GM12878 (cell line): ENCODE measurements at regions not wholly inside any gene's neighbourhood (a gene's known extent, or its start where the extent isn't known, plus 50 kb on each side); places are given as distances from the start of the nearest gene placed in this dataset.

Experiments used
- ATAC-seq: fragments of 200-7000 bp; cut with Tn5 transposase; 3 replicates; pipeline ENCODE4 v1.9.1; 2020; ENCODE audit warnings: mild to moderate bottlenecking, moderate library complexity
- BruUV-seq: library from RNA; stranded (reverse); fragments of 400-500 nt; replicated peaks from 2 replicates; lab custom pipeline; 2021; lab: Mats Ljungman, UMichigan
- CTCF ChIA-PET: fragments of 300-600 bp; sonication (Branson Sonifier 250); formaldehyde crosslinking; extraction: SDS; loops from one replicate; lab custom pipeline; 2021; ENCODE audit warnings: inconsistent platforms; lab: Yijun Ruan, JAX
- POLR2A ChIA-PET: fragments of 350-600 bp; formaldehyde crosslinking; extraction: SDS; loops from one replicate; lab custom pipeline; 2021; ENCODE audit warnings: inconsistent platforms; lab: Charles Lee
- RAD21 ChIA-PET: fragments of 300-600 bp; sonication (Branson Sonifier 250); formaldehyde crosslinking; loops from one replicate; lab custom pipeline; 2023; ENCODE audit warnings: antibody characterized with exemption; ENCODE audit not compliant: unreplicated experiment; lab: Charles Lee
- SMC1A ChIA-PET: fragments of 300-600 bp; sonication (Branson Sonifier 250); formaldehyde crosslinking; loops from one replicate; lab custom pipeline; 2023; ENCODE audit not compliant: unreplicated experiment, uncharacterized antibody; lab: Charles Lee
- DNase-seq: peaks from one replicate; pipeline ENCODE4 v3.0.0-alpha.2; 2011; ENCODE audit warnings: low read depth, low spot score
- FAIRE-seq: peaks from 3 replicates; lab custom pipeline; 2011; peaks lifted over from hg19 to GRCh38; lab: Jason Lieb, UNC
- H2AFZ ChIP-seq: 2 replicates; pipeline ENCODE4 v1.6.0; 2011; ENCODE audit warnings: low read depth, low read length, control low read depth; ENCODE audit not compliant: control insufficient read depth
- H3K27ac ChIP-seq: 2 replicates; pipeline ENCODE4 v1.5.1; 2011; ENCODE audit warnings: control low read depth; ENCODE audit not compliant: control insufficient read depth, insufficient read depth
- H3K27me3 ChIP-seq, 2 experiments: replicated peaks in 1 of 2; 2 replicates each; pipeline versions ENCODE4 v1.6.0 to v1.6.1; 2011; ENCODE audit warnings: low read length in 1 of 2; ENCODE audit not compliant: control insufficient read depth in 2 of 2, insufficient read depth in 2 of 2
- H3K36me3 ChIP-seq, 2 experiments: 2 replicates each; pipeline ENCODE4 v1.5.1; 2011; ENCODE audit warnings: low read length in 1 of 2; ENCODE audit not compliant: control insufficient read depth in 2 of 2, insufficient read depth in 2 of 2
- H3K4me1 ChIP-seq: 2 replicates; pipeline ENCODE4 v1.6.1; 2011; ENCODE audit warnings: mild to moderate bottlenecking, low read length, moderate library complexity, mixed read lengths; ENCODE audit not compliant: control insufficient read depth, insufficient read depth
- H3K4me2 ChIP-seq: 2 replicates; pipeline ENCODE4 v1.6.0; 2011; ENCODE audit warnings: control low read depth; ENCODE audit not compliant: control insufficient read depth, insufficient read depth
- H3K4me3 ChIP-seq: fragments of 200-600 bp; sonication (generic); 2 replicates; pipeline ENCODE4 v1.5.1; 2016
- H3K79me2 ChIP-seq: 2 replicates; pipeline ENCODE4 v1.6.0; 2011; ENCODE audit warnings: low read length; ENCODE audit not compliant: control insufficient read depth, insufficient read depth
- H3K9ac ChIP-seq: 2 replicates; pipeline ENCODE4 v1.8.0; 2011; ENCODE audit warnings: low read length, control low read depth, mixed read lengths; ENCODE audit not compliant: control insufficient read depth, insufficient read depth
- H3K9me3 ChIP-seq: replicated peaks from 3 replicates; pipeline ENCODE4 v1.5.1; 2011; ENCODE audit warnings: mild to moderate bottlenecking, low read length; ENCODE audit not compliant: control insufficient read depth, insufficient read depth
- H4K20me1 ChIP-seq: 2 replicates; pipeline ENCODE4 v1.6.0; 2011; ENCODE audit not compliant: control insufficient read depth, insufficient read depth
- BRCA1 ChIP-seq: IDR thresholded peaks from 2 replicates; pipeline ENCODE4 v1.6.1; 2011; ENCODE audit warnings: low read depth, low read length, improper control_type of control experiment
- CBFB ChIP-seq: IDR thresholded peaks from 2 replicates; pipeline ENCODE4 v1.6.1; 2016; ENCODE audit warnings: antibody characterized with exemption, low read depth
- CHD4 ChIP-seq: fragments of 200-600 bp; sonication (generic); IDR thresholded peaks from 2 replicates; pipeline ENCODE4 v1.6.1; 2016; ENCODE audit warnings: mild to moderate bottlenecking
- ETV6 ChIP-seq, 2 experiments: fragments of 450-650 bp in 1 of 2; IDR thresholded peaks in 1 of 2; conservative IDR thresholded peaks in 1 of 2; 2 replicates each; pipeline ENCODE4 v1.6.1; 2014; ENCODE audit warnings: antibody characterized with exemption in 1 of 2, borderline replicate concordance in 1 of 2, low read depth in 1 of 2, mild to moderate bottlenecking in 1 of 2, moderate library complexity in 1 of 2
- IKZF1 ChIP-seq: fragments of 450-650 bp; conservative IDR thresholded peaks from 2 replicates; pipeline ENCODE4 v1.6.1; 2017; ENCODE audit warnings: antibody characterized with exemption, mild to moderate bottlenecking
- LARP7 ChIP-seq: fragments of 450-650 bp; IDR thresholded peaks from 2 replicates; pipeline ENCODE4 v1.6.1; 2017; ENCODE audit warnings: mild to moderate bottlenecking
- MEF2A ChIP-seq: IDR thresholded peaks from 2 replicates; pipeline ENCODE4 v1.6.1; 2011; ENCODE audit warnings: low read depth, mild to moderate bottlenecking, low read length, moderate library complexity; ENCODE audit not compliant: insufficient read depth
- PAX8 ChIP-seq: fragments of 450-650 bp; IDR thresholded peaks from 2 replicates; pipeline ENCODE4 v1.6.1; 2017; ENCODE audit warnings: mild to moderate bottlenecking, moderate library complexity
- RAD51 ChIP-seq: fragments of 450-650 bp; IDR thresholded peaks from 2 replicates; pipeline ENCODE4 v1.6.1; 2016; ENCODE audit warnings: moderate library complexity, mild to moderate bottlenecking, inconsistent platforms
- RBBP5 ChIP-seq: fragments of 200-600 bp; sonication (generic); conservative IDR thresholded peaks from 2 replicates; pipeline ENCODE4 v1.6.1; 2016
- RELB ChIP-seq: fragments of 450-650 bp; IDR thresholded peaks from 2 replicates; pipeline ENCODE4 v1.6.1; 2017; ENCODE audit warnings: low read depth, mild to moderate bottlenecking, moderate library complexity
- RUNX3 ChIP-seq: IDR thresholded peaks from 2 replicates; pipeline ENCODE4 v1.6.1; 2012; ENCODE audit warnings: low read length, inconsistent platforms
- ZZZ3 ChIP-seq: IDR thresholded peaks from 2 replicates; pipeline ENCODE4 v1.6.1; 2011; ENCODE audit warnings: low read depth; ENCODE audit not compliant: control insufficient read depth, insufficient read length
- WGBS: methylation state at CpG from one replicate; pipeline ENCODE4 v1.1.6; 2016; ENCODE audit warnings: low lambda C conversion rate; ENCODE audit not compliant: insufficient replicate concordance, insufficient coverage; ENCODE audit errors: missing lambda C conversion rate; 5-methylcytosine and 5-hydroxymethylcytosine counted together
- in situ Hi-C: fragments of 300-500 bp; cut with MboI; formaldehyde crosslinking; loops from 9 replicates; pipeline ENCODE4 v1.14.3; 2018; ENCODE audit warnings: mixed read lengths
- intact Hi-C: fragments of 100-400 bp; cut with micrococcal nuclease; formaldehyde crosslinking; loops from one replicate; pipeline ENCODE4 v1.14.2; 2022; ENCODE audit not compliant: unreplicated experiment

GRCh38 chr14:27371868-27372267, 774.0 kb upstream of the NOVA1 start:
- no peaks in the 10 kb centered on the region for H3K27me3 ChIP-seq
- no peaks in the 10 kb centered on the region for H4K20me1 ChIP-seq
- CTCF ChIA-PET = no interaction called here
- no peak overlapping the region for H3K4me3 ChIP-seq
- intact Hi-C loops = no loop called here
- TF ChIP-seq LARP7 (no peak), IKZF1 (no peak), RELB (no peak), RUNX3 (no peak), RAD51 (no peak)
- no peak for ATAC-seq
- H3K4me1 ChIP-seq = no peaks in the 10 kb centered on the region
- no peak overlapping the region for H3K4me2 ChIP-seq
- no TSS peak for BruUV-seq
- H3K36me3 ChIP-seq = no peaks in the 10 kb centered on the region
- WGBS = 22% methylated on average over 4 of the region's 4 CpGs
- in situ Hi-C loops = no loop called here
- H3K79me2 ChIP-seq = no peaks in the 10 kb centered on the region
- FAIRE-seq = no peak
- no peak overlapping the region for H2AFZ ChIP-seq
- RAD21 ChIA-PET = no interaction called here
- no peak overlapping the region for H3K9ac ChIP-seq
- SMC1A ChIA-PET = no interaction called here
- POLR2A ChIA-PET = no interaction called here
- DNase-seq = no peak
- no peaks in the 10 kb centered on the region for H3K9me3 ChIP-seq
- no peak overlapping the region for H3K27ac ChIP-seq

GRCh38 chr14:27372771-27373170, 774.9 kb upstream of the NOVA1 start:
- ChIA-PET POLR2A (no interaction called here), CTCF (no interaction called here)
- Histone ChIP-seq H3K27ac (no peak overlapping the region), H2AFZ (no peak overlapping the region), H3K9me3 (no peaks in the 10 kb centered on the region), H3K4me2 (no peak overlapping the region), H3K4me3 (no peak overlapping the region), H4K20me1 (no peaks in the 10 kb centered on the region), H3K79me2 (no peaks in the 10 kb centered on the region)
- BruUV-seq = no TSS peak
- ATAC-seq = no peak
- FAIRE-seq = no peak
- intact Hi-C loops = no loop called here
- TF ChIP-seq BRCA1 (no peak), RBBP5 (no peak), CHD4 (no peak), PAX8 (no peak), ETV6 (conservative IDR thresholded peaks at IDR 0.05 in 1 of 2, IDR thresholded peaks at IDR 0.05 in 1 of 2; ENCODE audit: borderline replicate concordance in 1 of 2, low read depth in 1 of 2) (no peak), CBFB (no peak), ZZZ3 (no peak), MEF2A (no peak)
- TF ChIP-seq, all 136 proteins: peak for 0
- in situ Hi-C loops = no loop called here
- no peak overlapping the region for H3K9ac ChIP-seq
- RAD21 ChIA-PET = no interaction called here
- no peak for DNase-seq
- SMC1A ChIA-PET = no interaction called here
- H3K4me1 ChIP-seq = no peaks in the 10 kb centered on the region
- no peaks in the 10 kb centered on the region for H3K27me3 ChIP-seq
- H3K36me3 ChIP-seq = no peaks in the 10 kb centered on the region
